ENCODE measurements at regions not wholly inside any gene's neighbourhood (a gene's known extent, or its start where the extent isn't known, plus 50 kb on each side); places are given as distances from the start of the nearest gene placed in this dataset.

DNA sequence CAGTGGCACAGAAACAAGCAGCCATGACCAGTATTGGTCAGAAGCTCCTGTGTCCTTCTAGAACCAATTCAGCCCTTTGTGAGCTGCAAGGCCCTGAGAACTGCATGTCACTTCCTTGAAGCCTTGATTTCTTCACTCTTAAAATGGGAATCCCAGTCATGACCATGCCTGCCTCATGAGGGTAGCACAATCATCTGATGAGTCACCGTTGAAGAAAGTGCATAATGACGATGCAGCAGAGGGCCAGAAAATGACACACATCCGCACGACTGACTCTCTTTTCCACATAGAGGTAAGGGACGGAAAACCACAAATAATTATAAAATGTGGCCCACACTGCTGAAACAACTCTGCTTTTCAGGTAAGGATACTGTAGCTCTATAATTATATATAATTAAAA is 777.4 kb downstream of the BCL11B start:
- H3K36me3 ChIP-seq (ENCODE audit: control insufficient read depth, insufficient read depth, low read length), result no peaks in the 10 kb centered on the region
- H3K4me1 ChIP-seq, result no peaks in the 10 kb centered on the region
- no peak overlapping the region for H2AFZ ChIP-seq
- H3K4me2 ChIP-seq (ENCODE audit: low read length), result no peak overlapping the region
- H3K27me3 ChIP-seq (ENCODE audit: control insufficient read depth, insufficient read depth, low read length), result no peaks in the 10 kb centered on the region
- TF ChIP-seq, protein P1, sequence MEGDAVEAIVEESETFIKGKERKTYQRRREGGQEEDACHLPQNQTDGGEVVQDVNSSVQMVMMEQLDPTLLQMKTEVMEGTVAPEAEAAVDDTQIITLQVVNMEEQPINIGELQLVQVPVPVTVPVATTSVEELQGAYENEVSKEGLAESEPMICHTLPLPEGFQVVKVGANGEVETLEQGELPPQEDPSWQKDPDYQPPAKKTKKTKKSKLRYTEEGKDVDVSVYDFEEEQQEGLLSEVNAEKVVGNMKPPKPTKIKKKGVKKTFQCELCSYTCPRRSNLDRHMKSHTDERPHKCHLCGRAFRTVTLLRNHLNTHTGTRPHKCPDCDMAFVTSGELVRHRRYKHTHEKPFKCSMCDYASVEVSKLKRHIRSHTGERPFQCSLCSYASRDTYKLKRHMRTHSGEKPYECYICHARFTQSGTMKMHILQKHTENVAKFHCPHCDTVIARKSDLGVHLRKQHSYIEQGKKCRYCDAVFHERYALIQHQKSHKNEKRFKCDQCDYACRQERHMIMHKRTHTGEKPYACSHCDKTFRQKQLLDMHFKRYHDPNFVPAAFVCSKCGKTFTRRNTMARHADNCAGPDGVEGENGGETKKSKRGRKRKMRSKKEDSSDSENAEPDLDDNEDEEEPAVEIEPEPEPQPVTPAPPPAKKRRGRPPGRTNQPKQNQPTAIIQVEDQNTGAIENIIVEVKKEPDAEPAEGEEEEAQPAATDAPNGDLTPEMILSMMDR (IDR thresholded peaks at IDR 0.05), result no peak
- H3K9ac ChIP-seq, result no peak overlapping the region
- no peak overlapping the region for H3K27ac ChIP-seq
- no peaks in the 10 kb centered on the region for H3K79me2 ChIP-seq
- H3K4me3 ChIP-seq (ENCODE audit: low read depth, low read length), result no peak overlapping the region
- H3K9me3 ChIP-seq (ENCODE audit: control insufficient read depth, low read length), result no peaks in the 10 kb centered on the region

DNA sequence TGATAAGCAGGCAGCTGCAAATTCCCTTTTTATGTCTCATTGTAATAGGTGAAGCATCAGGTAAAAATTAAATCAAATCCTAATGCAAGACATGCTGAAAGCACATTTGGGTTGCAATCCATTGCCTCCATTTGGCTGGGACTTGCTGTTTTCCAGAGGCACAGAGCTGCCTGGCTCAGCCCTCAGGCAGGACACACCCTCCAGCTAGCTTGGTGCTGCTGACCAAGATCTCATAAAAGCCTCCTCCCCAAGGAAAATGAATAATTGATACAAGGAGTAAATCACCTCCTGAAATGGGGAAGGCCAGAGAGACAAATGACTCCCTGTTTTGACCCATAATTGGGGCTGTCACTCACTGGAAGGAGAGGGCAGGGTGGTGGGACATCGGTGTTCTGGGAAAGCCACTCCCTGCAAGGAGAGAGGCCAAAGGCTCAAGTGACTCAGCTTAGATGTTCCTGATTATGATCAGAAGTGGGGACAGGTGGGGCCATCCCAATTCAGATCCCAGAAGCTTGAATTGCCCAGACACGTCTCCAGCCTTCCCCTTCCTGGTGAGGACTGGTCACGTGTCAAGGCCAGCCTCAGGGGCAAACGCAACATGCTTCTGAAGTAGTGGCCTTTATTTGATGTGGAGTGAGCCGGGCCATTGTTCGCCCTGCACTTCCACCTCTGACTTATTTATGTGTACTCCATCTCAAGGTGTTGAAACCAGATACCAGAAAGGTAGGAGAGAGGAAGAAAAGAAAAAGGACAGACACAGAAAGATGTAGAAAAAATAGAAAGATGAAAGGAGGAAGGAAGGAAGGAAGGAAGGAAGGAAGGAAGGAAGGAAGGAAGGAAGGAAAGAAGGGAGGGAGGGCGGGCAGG is 773.7 kb downstream of the BCL11B start:
- H3K36me3 ChIP-seq (ENCODE audit: control insufficient read depth, insufficient read depth, low read length), result no peaks in the 10 kb centered on the region
- no peak overlapping the region for H3K4me2 ChIP-seq (ENCODE audit: low read length)
- H3K9me3 ChIP-seq (ENCODE audit: control insufficient read depth, low read length), result no peaks in the 10 kb centered on the region
- no peaks in the 10 kb centered on the region for H3K4me1 ChIP-seq
- H3K4me3 ChIP-seq (ENCODE audit: low read depth, low read length), result no peak overlapping the region
- H3K27me3 ChIP-seq (ENCODE audit: control insufficient read depth, insufficient read depth, low read length), result no peaks in the 10 kb centered on the region
- no peak overlapping the region for H3K27ac ChIP-seq
- H3K9ac ChIP-seq, result no peak overlapping the region
- no peaks in the 10 kb centered on the region for H3K79me2 ChIP-seq
- TF ChIP-seq, protein P1 (IDR thresholded peaks at IDR 0.05), result no peak
- no peak overlapping the region for H2AFZ ChIP-seq

DNA sequence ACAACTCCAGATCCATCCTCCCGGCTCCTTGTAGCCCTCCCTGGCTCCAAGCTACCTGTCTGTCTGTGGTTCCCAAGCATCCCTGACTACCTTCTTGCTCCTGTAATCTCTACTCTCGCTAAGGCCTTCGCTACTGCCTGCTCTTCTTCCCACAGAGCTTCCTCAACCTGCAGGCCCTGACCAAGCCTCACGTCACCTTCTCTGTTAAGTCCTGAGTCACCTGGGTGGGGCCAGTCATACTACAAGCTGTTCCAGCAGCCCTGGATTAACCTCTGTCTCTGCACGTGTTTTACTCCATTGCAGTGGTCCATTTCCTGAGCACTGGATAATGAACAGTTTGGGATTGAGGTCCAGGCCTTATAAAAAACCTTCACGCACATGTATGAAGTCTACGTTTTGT is 770.7 kb downstream of the BCL11B start:
- Histone ChIP-seq H3K4me1 (no peaks in the 10 kb centered on the region), H2AFZ (no peak overlapping the region), H3K4me3 (ENCODE audit: low read depth, low read length) (no peak overlapping the region), H3K36me3 (ENCODE audit: control insufficient read depth, insufficient read depth, low read length) (no peaks in the 10 kb centered on the region), H3K4me2 (ENCODE audit: low read length) (no peak overlapping the region), H3K9me3 (ENCODE audit: control insufficient read depth, low read length) (no peaks in the 10 kb centered on the region), H3K27me3 (ENCODE audit: control insufficient read depth, insufficient read depth, low read length) (no peaks in the 10 kb centered on the region), H3K9ac (no peak overlapping the region), H3K79me2 (no peaks in the 10 kb centered on the region), H3K27ac (no peak overlapping the region)
- TF ChIP-seq, protein P1 (IDR thresholded peaks at IDR 0.05), result no peak

DNA sequence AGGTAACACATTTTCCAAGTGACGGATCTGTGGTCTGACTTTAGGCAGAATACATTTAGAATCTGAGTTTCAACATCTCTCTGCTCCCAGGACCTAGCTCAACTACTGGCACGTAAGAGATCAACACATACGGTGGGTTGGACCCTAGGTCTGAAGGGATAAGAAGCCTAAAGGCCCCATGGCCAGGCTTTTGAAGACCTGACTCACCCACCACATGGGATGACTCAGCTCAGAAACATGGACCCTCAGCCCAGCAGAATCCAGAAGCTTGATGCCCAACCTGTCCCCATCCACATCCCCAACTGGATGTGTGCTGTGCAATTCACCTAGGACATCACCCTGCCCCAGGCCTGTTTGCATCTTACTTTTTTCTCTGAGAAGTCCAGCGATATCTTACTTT is 770.2 kb downstream of the BCL11B start:
- Histone ChIP-seq H3K79me2 (no peaks in the 10 kb centered on the region), H3K4me2 (ENCODE audit: low read length) (no peak overlapping the region), H3K9me3 (ENCODE audit: control insufficient read depth, low read length) (no peaks in the 10 kb centered on the region)

More for the DNA sequence above, 770.2 kb downstream of the BCL11B start:
- Histone ChIP-seq H3K27ac (no peak overlapping the region), H3K4me1 (no peaks in the 10 kb centered on the region), H3K27me3 (ENCODE audit: control insufficient read depth, insufficient read depth, low read length) (no peaks in the 10 kb centered on the region), H3K9ac (no peak overlapping the region), H3K4me3 (ENCODE audit: low read depth, low read length) (no peak overlapping the region), H2AFZ (no peak overlapping the region), H3K36me3 (ENCODE audit: control insufficient read depth, insufficient read depth, low read length) (no peaks in the 10 kb centered on the region)
- TF ChIP-seq, protein P1 (IDR thresholded peaks at IDR 0.05), result no peak
